HEK293T (cell line): ENCODE measurements at regions not wholly inside any gene's neighbourhood (a gene's known extent, or its start where the extent isn't known, plus 50 kb on each side); places are given as distances from the start of the nearest gene placed in this dataset.

Source experiments
- L3MBTL2 ChIP-seq: fragments of 450-650 bp; conservative IDR thresholded peaks from 2 replicates; pipeline ENCODE4 v1.6.1; 2016; ENCODE audit warnings: mild to moderate bottlenecking
- SUZ12 ChIP-seq: fragments of 450-650 bp; IDR thresholded peaks from 2 replicates; pipeline ENCODE4 v1.6.1; 2016; ENCODE audit warnings: mild to moderate bottlenecking
- ZNF384 ChIP-seq: fragments of 450-650 bp; IDR thresholded peaks from 2 replicates; pipeline ENCODE4 v1.6.1; 2016

GRCh38 chr3:193955719-193956118, 180.2 kb upstream of the HES1 start:
- TF ChIP-seq SUZ12 (no peak), ZNF384 (no peak), L3MBTL2 (no peak)
